GM12878 (cell line): ENCODE measurements at regions not wholly inside any gene's neighbourhood (a gene's known extent, or its start where the extent isn't known, plus 50 kb on each side); places are given as distances from the start of the nearest gene placed in this dataset.

Experiments
- BRCA1 ChIP-seq: IDR thresholded peaks from 2 replicates; pipeline ENCODE4 v1.6.1; 2011; ENCODE audit warnings: low read depth, low read length, improper control_type of control experiment
- HDAC2 ChIP-seq: fragments of 200-600 bp; sonication (generic); IDR thresholded peaks from 2 replicates; pipeline ENCODE4 v1.6.1; 2017
- POLR2AphosphoS5 ChIP-seq: IDR thresholded peaks from 2 replicates; pipeline ENCODE4 v1.6.1; 2011; ENCODE audit warnings: mild to moderate bottlenecking, low read length, inconsistent platforms
- RFX5 ChIP-seq: IDR thresholded peaks from 2 replicates; pipeline ENCODE4 v1.6.1; 2011; ENCODE audit warnings: low read depth, low read length, improper control_type of control experiment
- TAF1 ChIP-seq: IDR thresholded peaks from 2 replicates; pipeline ENCODE4 v1.6.1; 2011; ENCODE audit warnings: mild to moderate bottlenecking, low read depth, low read length, borderline replicate concordance
- TF ChIP-seq, protein P1 (sequence below): IDR thresholded peaks from 2 replicates; pipeline ENCODE4 v1.6.1; 2012; ENCODE audit warnings: mild to moderate bottlenecking, low read depth, low read length
- TF ChIP-seq, protein P2 (sequence below): IDR thresholded peaks from 2 replicates; pipeline ENCODE4 v1.6.1; 2012; ENCODE audit warnings: low read depth, low read length, improper control_type of control experiment
- TF ChIP-seq, protein P3 (sequence below): IDR thresholded peaks from 2 replicates; pipeline ENCODE4 v1.6.1; 2012; ENCODE audit warnings: low read length, inconsistent platforms
- TF ChIP-seq, protein P4 (sequence below): fragments of 450-650 bp; IDR thresholded peaks from 2 replicates; pipeline ENCODE4 v1.6.1; 2016; ENCODE audit warnings: mild to moderate bottlenecking

DNA sequence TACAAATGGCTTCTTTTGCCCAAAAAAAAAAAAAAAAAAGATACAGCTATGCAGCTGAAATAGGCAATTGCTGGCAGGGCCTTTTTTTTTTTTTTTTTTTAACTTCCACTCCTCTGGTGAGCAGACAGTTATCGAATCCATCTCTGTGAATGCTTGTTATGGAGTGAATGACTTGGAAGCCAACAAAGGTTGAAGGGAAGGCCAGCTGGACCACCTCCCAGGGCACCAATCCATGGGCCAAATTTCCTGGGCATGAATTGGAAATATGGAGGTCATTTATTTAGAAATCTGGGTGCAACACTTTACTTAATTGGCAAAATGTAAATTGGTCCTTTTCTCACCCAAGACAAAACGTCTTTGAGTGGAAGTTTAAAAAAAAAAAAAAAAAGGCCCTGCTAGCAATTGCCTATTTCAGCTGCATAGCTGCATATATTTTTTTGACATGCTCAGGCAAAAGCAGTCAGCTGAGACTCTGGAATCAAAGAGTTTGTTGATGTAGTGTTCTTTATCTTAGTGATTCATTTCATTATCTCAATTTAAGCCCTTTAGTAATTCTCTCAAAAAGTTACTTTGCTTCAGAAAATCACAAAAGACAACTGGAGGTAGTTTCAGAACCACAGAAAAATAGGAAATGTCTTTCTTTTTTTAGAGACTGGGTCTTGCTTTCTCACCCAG is 392.2 kb upstream of the KLF4 start:
- TF ChIP-seq, protein P1, sequence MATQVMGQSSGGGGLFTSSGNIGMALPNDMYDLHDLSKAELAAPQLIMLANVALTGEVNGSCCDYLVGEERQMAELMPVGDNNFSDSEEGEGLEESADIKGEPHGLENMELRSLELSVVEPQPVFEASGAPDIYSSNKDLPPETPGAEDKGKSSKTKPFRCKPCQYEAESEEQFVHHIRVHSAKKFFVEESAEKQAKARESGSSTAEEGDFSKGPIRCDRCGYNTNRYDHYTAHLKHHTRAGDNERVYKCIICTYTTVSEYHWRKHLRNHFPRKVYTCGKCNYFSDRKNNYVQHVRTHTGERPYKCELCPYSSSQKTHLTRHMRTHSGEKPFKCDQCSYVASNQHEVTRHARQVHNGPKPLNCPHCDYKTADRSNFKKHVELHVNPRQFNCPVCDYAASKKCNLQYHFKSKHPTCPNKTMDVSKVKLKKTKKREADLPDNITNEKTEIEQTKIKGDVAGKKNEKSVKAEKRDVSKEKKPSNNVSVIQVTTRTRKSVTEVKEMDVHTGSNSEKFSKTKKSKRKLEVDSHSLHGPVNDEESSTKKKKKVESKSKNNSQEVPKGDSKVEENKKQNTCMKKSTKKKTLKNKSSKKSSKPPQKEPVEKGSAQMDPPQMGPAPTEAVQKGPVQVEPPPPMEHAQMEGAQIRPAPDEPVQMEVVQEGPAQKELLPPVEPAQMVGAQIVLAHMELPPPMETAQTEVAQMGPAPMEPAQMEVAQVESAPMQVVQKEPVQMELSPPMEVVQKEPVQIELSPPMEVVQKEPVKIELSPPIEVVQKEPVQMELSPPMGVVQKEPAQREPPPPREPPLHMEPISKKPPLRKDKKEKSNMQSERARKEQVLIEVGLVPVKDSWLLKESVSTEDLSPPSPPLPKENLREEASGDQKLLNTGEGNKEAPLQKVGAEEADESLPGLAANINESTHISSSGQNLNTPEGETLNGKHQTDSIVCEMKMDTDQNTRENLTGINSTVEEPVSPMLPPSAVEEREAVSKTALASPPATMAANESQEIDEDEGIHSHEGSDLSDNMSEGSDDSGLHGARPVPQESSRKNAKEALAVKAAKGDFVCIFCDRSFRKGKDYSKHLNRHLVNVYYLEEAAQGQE: no peak
- TF ChIP-seq RFX5 (no peak), TAF1 (no peak), HDAC2 (no peak), BRCA1 (no peak), POLR2AphosphoS5 (no peak)
- TF ChIP-seq, protein P2, sequence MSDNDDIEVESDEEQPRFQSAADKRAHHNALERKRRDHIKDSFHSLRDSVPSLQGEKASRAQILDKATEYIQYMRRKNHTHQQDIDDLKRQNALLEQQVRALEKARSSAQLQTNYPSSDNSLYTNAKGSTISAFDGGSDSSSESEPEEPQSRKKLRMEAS: no peak
- TF ChIP-seq, protein P3, sequence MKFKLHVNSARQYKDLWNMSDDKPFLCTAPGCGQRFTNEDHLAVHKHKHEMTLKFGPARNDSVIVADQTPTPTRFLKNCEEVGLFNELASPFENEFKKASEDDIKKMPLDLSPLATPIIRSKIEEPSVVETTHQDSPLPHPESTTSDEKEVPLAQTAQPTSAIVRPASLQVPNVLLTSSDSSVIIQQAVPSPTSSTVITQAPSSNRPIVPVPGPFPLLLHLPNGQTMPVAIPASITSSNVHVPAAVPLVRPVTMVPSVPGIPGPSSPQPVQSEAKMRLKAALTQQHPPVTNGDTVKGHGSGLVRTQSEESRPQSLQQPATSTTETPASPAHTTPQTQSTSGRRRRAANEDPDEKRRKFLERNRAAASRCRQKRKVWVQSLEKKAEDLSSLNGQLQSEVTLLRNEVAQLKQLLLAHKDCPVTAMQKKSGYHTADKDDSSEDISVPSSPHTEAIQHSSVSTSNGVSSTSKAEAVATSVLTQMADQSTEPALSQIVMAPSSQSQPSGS: no peak
- TF ChIP-seq, protein P4, sequence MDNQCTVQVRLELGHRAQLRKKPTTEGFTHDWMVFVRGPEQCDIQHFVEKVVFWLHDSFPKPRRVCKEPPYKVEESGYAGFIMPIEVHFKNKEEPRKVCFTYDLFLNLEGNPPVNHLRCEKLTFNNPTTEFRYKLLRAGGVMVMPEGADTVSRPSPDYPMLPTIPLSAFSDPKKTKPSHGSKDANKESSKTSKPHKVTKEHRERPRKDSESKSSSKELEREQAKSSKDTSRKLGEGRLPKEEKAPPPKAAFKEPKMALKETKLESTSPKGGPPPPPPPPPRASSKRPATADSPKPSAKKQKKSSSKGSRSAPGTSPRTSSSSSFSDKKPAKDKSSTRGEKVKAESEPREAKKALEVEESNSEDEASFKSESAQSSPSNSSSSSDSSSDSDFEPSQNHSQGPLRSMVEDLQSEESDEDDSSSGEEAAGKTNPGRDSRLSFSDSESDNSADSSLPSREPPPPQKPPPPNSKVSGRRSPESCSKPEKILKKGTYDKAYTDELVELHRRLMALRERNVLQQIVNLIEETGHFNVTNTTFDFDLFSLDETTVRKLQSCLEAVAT: no peak
